Stimulated activated CD8-positive, alpha-beta memory T cell treated with anti-CD3 and anti-CD28 coated beads, Interleukin-2, amount 100 ng/mL, for 48 hours (primary cell): ENCODE measurements at regions not wholly inside any gene's neighbourhood (a gene's known extent, or its start where the extent isn't known, plus 50 kb on each side); places are given as distances from the start of the nearest gene placed in this dataset.

Experiments
- DNase-seq, 2 donors: peaks; one replicate each; pipeline ENCODE4 v3.0.0-alpha.2; 2020; ENCODE audit warnings: low read depth in 2 of 2

DNA sequence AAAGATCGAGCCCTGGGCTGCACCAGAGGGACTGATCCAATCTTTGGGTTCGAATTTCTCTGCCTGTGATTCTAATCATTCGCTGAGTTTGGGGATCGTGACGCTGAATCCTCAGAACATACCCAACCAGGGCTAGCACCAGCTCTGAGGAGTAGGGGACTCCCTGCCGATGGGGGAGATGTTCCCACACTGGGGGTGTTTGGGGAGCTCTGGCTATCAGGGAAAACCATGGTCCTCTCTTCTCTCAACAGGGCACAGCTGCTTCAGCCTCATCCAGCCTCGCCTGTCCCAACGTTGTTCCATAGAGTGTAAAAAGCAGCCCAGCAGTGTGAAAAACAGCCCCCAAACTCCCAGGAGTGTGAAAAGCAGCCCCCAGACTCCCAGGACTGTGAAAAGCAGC, 136.6 kb downstream of the ANKRD60 start:
- DNase-seq = no peak

DNA sequence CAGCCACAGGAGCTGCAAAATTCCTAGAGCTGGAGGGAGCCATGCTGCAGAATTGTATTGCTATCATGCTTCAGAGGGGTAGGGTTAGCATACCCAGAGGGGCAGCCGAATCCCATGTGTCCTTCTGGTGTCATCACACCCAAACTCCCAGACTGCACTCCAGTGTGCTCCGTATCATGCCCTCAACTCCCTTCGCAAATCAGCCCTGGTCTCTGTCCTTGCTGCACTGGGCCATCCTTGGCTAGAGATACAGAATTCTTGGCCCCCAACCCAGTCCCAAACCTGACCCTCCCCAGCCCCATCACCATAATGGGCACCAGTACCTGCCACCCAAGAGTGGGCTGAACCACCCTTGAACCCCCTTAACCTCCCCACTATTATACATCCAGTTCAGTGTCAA, 138.3 kb downstream of the ANKRD60 start:
- no peak for DNase-seq

DNA sequence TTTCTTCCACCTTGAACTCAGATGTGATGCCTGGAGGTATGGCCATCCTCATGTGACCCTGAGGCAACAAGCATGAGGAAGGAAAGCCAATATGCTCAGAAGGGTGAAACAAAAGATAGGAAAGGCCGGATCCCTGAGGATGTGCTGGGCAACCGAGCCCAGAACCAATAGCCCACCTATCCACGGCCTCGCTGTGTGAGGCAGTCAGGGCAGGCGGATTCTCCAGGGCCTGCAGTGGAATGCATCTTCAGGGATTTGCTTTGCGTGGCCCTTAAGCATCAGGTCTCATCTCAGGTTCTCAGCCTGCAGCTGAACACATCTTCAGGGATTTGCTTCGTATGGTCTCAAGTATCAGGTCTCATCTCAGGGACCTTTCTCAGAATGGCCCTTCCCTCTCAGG, 139.8 kb downstream of the ANKRD60 start:
- no peak for DNase-seq

DNA sequence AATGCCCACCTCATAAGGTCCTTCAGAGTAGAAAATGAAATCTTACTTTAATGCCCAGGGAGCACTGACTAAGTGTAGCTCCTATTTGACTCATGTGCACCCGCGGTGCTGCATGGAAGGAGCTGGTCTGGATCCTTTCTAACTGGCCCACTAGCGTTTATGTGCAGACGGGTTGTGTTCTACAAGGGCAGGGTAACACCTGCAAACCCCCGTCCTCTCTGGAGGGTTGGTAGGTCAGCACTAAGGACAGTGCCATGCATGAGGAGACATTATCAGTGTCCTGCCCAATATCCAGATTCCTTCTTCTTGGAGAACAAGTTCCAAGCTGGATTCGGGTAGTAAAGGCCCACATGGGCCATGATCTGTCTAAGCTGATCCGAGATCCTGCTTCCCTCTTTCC, 140.3 kb downstream of the ANKRD60 start:
- DNase-seq = no peak

DNA sequence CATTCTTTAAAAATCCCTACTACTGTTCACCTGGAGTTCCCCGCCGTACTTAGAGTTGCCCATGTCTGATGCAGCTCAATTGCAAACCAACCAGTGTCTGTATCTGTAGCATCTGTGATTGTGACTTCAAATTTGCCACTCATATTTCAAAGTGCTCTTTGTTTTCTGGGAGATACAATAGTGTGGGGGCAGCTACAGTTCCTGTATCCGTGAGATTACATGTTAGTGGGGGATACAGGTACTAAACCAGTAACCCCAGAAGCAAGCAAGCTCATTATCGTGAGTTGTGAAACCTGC, 140.9 kb downstream of the ANKRD60 start:
- DNase-seq = no peak

DNA sequence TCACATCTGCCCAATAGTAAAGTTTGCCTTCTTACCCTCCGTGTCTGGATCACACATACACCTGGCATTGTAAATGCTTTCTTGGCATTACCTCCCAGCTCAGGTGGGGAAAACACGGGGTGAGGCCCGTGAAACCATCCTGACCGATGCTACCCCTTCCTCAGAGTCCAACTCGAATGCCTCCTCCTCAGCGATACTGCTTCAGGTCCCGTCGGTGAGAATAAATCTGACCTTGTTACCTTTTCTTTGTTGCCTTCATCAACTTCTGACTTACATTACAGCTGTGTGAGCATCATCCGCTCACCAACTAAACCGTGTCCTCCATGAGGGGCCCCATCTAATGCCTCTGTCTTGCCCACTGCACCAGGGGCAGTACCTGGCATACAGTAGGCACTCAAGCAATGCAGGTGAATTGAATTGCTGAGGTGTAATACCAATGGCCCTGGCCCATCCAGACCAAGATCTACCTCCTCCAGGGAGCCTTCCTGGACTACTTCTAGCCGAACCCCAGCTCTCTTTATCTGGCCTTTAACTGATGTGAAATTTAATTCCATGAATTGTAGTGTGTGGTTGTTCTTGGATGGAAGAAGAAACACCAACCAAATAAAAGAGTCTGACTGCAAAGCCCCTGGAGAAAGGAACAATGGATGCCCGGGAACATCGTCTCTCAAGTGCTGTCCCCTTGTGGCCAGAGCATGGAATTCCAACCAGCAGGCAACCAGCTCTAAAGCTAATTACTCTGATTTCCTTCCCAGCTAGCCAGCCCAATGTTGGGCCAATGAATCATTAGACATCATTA, 141.5 kb downstream of the ANKRD60 start:
- DNase-seq = peak in 1 of 2 donors; percentile 1

DNA sequence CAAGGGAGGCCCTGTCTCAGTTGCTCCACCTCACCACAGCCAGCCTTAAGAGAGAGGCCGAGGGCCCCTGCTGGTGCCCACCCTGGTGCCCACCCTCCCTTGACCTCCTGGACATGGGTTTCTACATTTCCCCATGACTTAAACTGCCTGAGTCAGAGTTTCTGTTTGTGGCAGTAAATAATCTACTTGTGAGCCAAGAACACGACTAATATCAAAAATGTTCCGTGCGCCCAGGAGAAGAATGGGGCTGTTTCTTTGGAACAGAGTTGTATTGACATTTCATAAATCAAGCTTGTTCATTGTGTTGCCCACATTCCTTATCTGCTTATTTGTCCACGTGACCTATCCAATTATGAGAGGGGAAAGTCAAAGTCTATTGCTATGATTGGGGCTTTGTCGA, 143.5 kb downstream of the ANKRD60 start:
- DNase-seq = no peak

DNA sequence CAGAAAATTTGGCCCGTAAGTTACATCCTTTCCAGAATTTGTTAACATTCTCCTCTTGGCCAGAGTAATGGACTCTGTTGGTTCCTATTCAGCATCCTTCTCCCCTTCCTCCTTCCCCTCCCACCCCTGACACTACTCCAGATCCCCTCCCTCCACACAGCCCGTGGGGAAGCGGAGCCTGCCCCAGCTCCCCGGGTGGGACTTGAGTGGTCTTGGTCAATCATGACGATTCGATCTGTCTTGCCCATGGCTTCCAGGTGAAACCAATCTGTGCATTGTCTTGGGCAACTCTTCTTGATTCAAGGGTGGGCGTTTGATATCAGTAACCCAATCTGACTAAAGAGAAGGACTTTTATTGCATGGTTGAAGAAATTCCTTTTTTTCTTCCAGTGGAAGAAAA, 143.9 kb downstream of the ANKRD60 start:
- DNase-seq = no peak

DNA sequence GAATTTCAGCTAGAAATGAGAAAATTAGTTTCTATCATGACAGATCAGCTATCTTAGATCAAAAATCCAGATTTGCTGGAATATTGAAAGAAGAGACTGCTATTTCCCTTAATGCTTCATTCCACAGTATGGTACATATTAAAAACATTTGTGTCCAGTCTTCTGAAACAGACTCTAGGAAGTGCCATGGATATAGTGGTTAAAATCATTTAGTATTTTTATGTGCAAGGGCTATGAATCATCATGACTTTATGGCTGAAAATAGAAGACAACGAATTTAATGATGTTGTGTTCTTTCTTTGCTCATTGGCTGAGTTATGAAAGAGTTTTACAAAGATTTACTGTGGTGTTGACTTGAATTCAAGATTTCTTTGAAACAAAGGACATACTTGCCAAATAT, 146.6 kb downstream of the ANKRD60 start:
- no peak for DNase-seq

DNA sequence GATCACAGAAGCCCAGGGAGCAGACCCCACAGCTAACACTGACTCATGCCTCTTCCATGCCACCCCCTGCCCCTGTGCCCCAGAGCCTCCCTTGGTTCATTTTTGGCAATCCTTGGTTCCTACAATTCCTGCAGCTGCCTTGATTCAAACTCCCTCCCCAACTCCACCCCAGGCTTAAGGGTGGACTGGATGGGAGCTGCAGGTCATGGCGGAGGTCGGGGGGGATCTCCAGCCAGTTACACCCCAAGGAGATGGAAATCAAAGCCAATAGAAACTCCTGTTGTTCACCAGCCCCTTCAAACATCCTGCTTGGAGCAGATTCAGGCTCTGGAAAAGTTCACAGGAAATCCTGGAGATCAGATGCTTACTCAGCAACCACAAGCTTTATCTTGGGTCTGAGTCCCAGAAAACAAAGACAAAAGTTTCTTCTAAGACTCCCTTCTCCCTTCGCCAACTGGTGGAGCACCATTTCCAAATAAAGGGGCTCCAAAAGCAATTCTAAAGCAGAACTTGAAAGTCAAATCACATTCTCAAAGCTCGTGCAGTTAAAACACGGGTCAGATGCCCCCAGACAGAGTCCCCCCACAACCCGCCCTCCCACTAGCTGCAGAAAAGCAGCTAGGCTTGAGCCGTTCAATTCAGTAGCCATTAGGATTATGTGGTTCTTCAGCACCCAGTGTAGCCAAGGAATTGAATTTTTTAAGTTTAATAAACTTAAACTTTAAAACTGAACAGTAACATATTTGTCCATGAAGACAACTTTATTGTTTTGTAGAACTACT, 149.5 kb downstream of the ANKRD60 start:
- DNase-seq = no peak

DNA sequence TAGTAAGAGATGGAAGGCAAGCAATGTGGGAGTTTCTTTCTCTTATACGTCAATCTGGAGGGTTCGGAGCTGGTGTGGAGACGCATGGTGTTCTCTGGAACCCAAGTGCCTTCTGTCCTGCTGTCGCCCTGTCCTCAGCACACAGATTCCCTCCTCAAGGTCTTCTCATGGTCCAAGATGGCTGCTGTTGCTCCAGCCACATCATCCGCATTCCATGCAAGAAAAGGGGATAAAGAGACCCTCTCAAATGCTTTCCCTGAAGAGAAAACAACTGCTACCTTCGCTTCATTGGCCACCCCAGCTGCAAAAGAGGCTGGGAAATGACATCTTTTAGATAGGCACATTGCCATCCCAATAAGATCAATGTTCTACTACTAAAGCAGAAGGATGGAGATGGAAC, 151.2 kb downstream of the ANKRD60 start:
- DNase-seq = no peak

DNA sequence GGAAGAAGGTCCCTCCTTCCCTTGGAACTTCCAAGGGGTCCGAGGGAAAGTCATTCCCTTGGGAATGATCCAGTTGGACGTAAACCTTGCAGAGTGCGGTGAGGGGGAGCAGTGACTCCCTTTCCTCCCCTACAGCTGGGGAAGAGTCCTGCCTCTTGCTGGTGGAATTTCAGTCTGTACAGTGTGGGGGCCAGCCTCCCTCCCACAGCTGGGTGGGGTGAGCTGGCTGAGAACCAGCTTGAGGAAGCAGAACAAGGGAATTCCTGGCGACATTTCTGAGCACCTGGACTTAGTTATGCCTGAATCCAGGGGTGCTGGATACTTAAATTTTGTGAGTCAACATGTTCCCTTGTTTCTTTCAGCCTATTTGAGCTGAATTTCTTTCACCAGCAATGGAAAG, 152.0 kb downstream of the ANKRD60 start:
- DNase-seq = no peak

DNA sequence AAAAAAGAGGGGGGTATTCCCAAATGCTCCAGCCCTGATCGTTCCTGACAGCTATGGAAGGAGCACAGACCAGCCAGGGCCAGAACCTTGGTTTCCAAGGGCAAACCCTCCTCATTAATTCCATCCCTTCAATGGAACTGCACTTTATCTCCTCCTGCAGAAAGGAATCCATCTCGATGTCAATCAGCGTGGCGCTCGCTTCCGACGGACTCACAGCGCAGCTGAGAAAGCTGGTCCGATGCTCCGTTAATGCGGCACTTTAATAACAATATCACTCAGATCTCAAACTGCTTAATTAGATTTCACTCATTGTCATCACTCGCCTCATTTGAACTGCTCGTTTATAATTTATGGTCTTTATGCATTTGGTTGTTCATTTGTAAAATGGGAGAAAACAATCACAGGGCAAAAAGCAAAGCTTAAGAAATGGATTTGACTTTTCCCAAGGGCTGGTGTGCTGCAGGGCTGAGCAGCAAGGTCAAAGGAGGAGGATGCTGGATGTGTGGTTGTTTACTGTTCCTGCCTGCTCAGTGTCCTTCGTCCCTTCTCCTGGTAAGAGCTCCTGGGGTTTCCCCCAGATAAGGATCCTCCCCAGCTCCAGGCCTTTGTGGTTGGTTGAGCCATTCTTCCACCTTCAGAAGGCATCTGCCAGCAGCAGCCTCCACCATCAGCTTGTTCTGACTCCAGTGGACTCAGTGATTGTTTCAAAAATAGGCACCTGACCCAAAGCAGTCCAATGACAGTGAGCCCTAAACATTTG, 152.7 kb downstream of the ANKRD60 start:
- DNase-seq = no peak

DNA sequence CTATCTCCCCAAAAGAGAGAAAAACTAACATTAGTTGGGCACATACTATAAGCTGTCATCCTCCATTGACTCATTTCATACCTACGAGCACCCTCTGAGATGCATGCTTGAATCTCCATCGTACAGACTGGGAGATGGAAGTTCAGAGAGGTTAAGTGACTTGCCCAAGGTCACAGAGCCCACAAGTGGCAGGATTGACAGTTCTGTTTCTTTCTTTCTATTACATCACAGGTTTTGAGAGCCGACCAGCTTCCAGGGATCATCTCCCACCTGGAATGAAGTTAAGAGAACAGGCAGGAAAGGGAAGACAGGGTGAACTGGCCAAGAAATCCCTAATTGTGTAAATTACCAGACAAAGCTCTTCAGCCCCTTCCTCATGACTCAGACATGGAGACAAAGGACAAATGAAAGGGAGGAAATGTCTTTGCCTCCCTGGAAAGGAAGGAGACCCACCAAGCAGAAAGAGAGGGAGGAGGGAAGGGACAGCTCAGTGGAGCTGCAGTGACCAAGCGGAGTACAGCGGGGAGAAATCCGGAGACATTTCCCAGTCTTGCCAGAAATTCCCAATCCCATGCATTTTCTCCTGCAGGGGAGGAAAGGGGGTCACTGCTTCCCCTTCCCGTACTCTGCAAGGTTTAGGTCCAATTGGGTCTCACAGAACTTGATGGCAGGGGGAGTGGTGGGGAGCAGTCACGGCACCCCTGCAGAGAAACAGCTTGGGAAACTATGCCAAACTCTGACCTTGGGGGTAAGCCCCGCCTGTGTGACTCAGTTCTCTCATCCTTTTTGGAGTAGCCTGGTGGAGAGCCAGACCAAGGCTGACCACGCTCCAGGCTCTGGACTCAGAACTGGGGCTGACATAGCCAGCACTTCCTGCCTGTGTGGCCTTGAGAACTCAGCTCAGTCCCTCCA, 154.3 kb downstream of the ANKRD60 start:
- DNase-seq = no peak

DNA sequence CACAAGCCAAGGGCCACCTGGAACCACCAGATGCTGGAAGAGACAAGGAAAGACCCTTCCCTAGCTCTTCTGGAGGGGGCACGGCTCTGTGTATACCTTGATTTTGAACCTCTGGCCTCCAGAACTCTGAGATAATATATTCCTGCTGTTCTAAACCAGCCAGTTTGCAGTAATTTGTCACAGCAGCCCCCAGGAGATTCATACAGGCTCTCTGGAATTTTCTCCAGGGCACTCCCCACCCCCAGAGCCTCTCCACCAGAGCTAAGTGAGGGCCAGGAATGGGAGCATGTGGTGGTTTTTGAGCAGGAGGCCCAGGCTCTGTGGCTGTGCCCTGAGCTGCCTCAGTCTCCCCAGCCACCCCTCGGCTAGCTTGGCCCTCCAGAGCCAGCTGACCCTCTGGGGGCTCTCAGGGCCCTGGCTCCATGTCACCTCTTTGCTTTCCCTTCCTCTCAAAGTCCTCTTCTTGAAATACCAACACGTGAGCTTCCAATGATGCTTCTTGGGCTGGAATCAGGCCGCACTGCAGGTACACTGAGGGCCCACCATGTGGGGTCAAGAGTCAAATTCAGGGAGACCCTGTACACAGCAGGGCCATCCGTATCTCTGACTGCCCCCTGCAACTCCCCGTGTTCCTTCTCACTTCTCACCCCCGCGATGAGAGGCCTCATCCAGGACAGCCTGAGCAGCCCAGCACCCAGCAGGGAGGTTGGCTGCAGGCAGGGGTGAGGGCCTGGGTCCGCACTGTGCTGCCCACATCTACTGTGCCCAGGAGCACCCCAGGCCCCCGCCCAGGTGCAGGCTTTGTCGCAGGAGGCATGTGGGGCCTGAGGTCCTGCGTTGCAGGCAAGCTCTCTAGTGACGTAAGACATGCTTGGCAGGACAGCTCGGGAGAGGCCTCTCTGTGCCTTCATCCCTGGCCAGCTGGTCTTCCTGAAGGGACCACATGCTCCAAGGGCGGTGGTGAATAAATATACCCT, 155.5 kb downstream of the ANKRD60 start:
- DNase-seq = no peak

DNA sequence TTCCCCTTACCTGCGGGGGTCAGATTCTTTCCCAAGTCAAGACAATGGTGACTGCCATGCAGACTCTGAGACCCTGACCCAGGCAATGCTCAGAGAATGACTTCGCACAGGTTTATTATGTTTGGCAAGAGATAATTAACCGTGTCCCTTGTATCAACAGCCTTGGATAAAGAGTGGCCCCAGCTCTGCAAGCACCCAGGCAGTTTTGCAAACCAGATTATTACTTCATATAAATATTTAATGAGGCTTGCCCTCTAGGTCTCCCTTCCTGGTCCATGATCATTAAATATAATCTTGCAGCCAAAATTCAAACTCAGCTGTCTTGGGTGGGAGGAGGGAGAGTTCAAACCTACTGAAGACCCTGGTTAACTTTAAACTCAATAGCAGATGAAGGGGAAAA, 156.5 kb downstream of the ANKRD60 start:
- DNase-seq = no peak

DNA sequence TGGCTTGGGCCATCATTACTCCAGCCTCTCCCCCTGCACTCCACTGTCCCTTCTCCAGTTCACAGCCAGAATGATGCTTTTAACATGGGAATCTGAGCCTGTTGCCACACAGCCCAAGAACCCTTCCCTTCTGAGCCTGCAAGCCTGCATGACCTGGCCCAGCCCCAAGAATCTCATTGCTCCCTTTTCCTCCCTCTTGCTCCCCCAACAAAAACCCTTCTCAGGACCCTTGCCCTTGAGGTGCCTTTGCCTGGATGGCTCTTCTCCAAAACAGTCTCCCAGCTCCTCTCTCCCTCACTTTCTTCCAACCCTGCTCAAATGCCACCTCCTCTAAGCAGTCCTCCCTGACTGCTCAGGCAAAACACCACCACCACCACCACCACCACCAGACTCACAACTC, 157.2 kb downstream of the ANKRD60 start:
- no peak for DNase-seq

DNA sequence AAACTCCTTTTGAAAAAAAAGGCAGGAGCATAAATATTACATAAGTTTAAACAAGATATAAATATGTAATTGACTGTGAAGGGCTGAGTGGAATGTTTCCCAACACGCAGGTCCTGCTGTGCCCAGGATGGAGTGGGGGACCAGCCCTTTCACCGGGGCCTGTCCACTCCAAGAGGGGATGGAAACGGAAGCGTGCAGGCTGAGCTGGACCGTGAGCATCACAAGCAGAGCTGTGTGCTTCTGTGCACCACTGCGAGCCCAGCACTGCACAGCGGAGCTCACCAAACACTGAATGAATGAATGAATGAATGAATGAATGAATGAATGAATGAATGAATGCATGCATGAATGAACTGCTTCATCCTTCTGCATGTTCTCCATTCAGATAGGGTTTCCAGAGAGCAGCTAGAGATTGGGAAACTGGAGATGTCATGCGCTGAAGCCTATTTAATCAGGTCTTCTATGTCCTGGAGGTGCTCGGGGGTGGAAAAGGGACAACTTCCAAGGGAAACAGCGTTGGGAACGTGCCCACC, 157.7 kb downstream of the ANKRD60 start:
- DNase-seq = no peak

DNA sequence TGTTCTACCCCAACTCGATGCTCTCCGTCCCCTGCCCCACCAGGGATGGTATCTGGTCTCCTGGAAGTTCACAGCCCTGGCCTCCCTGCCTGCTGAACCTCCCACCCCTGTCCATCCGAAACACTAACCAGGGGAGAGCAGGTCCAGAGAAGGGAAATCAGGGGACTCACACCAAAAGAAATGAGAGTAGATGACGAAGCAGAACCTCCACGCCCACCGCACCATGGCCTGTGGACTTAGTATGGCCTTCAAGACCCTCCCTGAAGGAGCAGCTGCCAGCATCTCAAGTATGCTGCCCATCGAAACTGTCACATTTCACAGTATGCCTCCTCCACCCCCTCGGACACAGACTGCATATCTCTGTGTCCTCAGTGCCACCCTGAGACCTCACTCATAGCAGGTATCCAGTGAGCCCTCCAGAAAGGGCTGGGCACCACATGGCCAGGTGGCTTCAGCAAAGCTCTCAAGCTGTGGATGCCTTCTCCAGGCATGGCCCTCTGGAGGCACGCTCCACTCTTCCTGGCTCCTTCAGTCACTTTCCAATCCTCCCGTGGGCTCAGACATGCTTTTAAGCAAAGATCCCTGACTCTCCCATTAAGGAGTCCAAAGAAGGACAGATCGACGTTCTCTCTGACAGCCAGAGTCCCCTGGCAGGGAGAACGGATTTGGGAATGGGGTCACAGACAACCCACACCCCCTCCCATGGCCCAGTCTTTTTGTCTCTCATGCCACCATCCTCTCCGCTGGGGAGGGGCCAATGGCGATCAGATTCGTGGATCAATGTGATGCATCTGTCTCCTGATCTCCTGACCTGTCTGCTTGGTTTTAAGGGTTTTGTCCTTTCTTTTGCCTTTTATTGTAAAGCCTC, 158.4 kb downstream of the ANKRD60 start:
- no peak for DNase-seq
